ENCODE measurements at regions not wholly inside any gene's neighbourhood (a gene's known extent, or its start where the extent isn't known, plus 50 kb on each side); places are given as distances from the start of the nearest gene placed in this dataset.

DNA sequence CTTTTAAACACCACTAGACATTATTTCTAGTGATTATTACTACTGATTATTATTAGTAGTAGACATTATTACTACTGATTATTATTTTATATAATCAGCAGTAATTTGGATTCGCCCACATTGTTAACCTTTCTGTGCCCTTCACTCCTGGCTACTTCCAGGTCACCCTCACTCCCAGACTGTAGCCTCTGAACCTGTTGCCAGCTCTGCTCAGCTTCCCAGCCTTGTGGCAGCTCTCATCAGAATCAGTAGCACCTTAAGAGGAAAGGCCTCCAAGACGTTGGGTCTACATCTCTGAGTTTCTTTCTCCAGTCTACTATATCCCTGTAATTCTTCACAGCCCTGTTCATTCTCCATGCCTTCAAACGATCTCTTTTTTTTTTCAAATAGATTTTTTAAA lies 137.0 kb downstream of the KATNIP start:
- TF ChIP-seq POLR2A (IDR thresholded peaks at IDR 0.05; ENCODE audit: low read length): no peak
- no peak for TF ChIP-seq GATA1 (IDR thresholded peaks at IDR 0.05; ENCODE audit: low read depth, low read length)

All from erythroblast (primary cell).